Ishikawa (cell line): ENCODE measurements at regions not wholly inside any gene's neighbourhood (a gene's known extent, or its start where the extent isn't known, plus 50 kb on each side); places are given as distances from the start of the nearest gene placed in this dataset.

Experiments
- CEBPB ChIP-seq: IDR thresholded peaks from 2 replicates; pipeline ENCODE4 v1.6.1; 2012
- CREB1 ChIP-seq: IDR thresholded peaks from 2 replicates; pipeline ENCODE4 v1.6.1; 2012; ENCODE audit warnings: low read depth
- EGR1 ChIP-seq: IDR thresholded peaks from 2 replicates; pipeline ENCODE4 v1.6.1; 2012
- EP300 ChIP-seq: IDR thresholded peaks from 2 replicates; pipeline ENCODE4 v1.6.1; 2012; ENCODE audit warnings: borderline replicate concordance
- FOXM1 ChIP-seq: IDR thresholded peaks from 2 replicates; pipeline ENCODE4 v1.6.1; 2012; ENCODE audit warnings: low read depth, borderline replicate concordance
- NFIC ChIP-seq: IDR thresholded peaks from 2 replicates; pipeline ENCODE4 v1.6.1; 2012
- RAD21 ChIP-seq: IDR thresholded peaks from 2 replicates; pipeline ENCODE4 v1.6.1; 2012; ENCODE audit warnings: low read depth
- TAF1 ChIP-seq: IDR thresholded peaks from 2 replicates; pipeline ENCODE4 v1.6.1; 2012; ENCODE audit warnings: low read depth, mild to moderate bottlenecking
- TCF12 ChIP-seq: IDR thresholded peaks from 2 replicates; pipeline ENCODE4 v1.6.1; 2012; ENCODE audit warnings: low read depth
- TEAD4 ChIP-seq: IDR thresholded peaks from 2 replicates; pipeline ENCODE4 v1.6.1; 2012
- YY1 ChIP-seq: IDR thresholded peaks from 2 replicates; pipeline ENCODE4 v1.6.1; 2012; ENCODE audit warnings: low read depth
- ZBTB7A ChIP-seq: IDR thresholded peaks from 2 replicates; pipeline ENCODE4 v1.6.1; 2012; ENCODE audit warnings: low read depth
- TF ChIP-seq, protein P1 (sequence below): IDR thresholded peaks from 2 replicates; pipeline ENCODE4 v1.6.1; 2012; ENCODE audit warnings: low read depth, mild to moderate bottlenecking
- TF ChIP-seq, protein P2 (sequence below): IDR thresholded peaks from 2 replicates; pipeline ENCODE4 v1.6.1; 2012
- TF ChIP-seq, protein P3 (sequence below): IDR thresholded peaks from 2 replicates; pipeline ENCODE4 v1.6.1; 2012

DNA sequence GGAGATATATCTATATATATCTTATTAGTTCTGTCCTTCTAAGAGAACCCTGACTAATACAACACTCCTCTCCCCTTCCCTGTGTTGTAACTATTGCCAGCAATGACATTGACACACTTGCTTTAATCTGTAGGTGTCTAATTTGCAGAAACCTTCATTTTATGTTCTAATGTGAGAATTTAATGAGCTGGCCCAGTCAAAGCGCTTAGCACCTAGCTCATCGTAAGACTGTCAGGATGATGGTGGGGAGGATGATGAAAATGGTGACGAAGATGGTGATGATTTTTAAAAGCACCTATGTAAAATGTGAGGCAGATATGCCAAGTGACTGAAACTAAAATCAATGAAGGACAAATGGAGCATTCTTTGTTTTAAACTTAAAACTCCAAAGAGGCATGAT, 183.8 kb downstream of the DHX15 start:
- TF ChIP-seq CREB1 (no peak), NFIC (no peak), EP300 (no peak), ZBTB7A (no peak), YY1 (no peak), FOXM1 (no peak), TAF1 (no peak), CEBPB (no peak), TCF12 (no peak), RAD21 (no peak)
- TF ChIP-seq, protein P1, sequence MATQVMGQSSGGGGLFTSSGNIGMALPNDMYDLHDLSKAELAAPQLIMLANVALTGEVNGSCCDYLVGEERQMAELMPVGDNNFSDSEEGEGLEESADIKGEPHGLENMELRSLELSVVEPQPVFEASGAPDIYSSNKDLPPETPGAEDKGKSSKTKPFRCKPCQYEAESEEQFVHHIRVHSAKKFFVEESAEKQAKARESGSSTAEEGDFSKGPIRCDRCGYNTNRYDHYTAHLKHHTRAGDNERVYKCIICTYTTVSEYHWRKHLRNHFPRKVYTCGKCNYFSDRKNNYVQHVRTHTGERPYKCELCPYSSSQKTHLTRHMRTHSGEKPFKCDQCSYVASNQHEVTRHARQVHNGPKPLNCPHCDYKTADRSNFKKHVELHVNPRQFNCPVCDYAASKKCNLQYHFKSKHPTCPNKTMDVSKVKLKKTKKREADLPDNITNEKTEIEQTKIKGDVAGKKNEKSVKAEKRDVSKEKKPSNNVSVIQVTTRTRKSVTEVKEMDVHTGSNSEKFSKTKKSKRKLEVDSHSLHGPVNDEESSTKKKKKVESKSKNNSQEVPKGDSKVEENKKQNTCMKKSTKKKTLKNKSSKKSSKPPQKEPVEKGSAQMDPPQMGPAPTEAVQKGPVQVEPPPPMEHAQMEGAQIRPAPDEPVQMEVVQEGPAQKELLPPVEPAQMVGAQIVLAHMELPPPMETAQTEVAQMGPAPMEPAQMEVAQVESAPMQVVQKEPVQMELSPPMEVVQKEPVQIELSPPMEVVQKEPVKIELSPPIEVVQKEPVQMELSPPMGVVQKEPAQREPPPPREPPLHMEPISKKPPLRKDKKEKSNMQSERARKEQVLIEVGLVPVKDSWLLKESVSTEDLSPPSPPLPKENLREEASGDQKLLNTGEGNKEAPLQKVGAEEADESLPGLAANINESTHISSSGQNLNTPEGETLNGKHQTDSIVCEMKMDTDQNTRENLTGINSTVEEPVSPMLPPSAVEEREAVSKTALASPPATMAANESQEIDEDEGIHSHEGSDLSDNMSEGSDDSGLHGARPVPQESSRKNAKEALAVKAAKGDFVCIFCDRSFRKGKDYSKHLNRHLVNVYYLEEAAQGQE, result no peak
- TF ChIP-seq, protein P2, sequence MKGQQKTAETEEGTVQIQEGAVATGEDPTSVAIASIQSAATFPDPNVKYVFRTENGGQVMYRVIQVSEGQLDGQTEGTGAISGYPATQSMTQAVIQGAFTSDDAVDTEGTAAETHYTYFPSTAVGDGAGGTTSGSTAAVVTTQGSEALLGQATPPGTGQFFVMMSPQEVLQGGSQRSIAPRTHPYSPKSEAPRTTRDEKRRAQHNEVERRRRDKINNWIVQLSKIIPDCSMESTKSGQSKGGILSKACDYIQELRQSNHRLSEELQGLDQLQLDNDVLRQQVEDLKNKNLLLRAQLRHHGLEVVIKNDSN, result no peak
- TF ChIP-seq, protein P3, sequence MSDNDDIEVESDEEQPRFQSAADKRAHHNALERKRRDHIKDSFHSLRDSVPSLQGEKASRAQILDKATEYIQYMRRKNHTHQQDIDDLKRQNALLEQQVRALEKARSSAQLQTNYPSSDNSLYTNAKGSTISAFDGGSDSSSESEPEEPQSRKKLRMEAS, result no peak

DNA sequence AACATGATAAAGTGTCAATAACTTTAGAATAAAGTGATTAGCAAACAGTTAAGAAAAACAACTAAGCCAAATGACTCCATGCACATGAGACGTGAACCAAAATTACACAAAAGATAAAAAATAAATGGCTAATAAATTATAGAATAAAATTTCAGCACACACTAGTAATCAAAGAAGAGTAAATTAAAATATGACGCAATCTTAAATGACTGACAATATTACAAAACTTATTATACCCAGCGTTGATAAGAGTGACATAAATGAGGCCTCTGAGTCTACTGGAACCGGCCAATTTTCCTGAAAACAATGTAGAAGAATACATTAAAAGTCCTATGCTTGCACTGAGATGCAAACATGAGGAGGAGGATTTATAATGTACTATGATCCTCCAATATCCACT, 187.4 kb downstream of the DHX15 start:
- TF ChIP-seq TCF12, result no peak
- TF ChIP-seq EGR1, result no peak
- no peak for TF ChIP-seq CREB1
- TF ChIP-seq RAD21, result no peak
- TF ChIP-seq EP300, result no peak
- TF ChIP-seq NFIC, result no peak
- TF ChIP-seq, protein P1, result no peak
- no peak for TF ChIP-seq FOXM1
- no peak for TF ChIP-seq YY1
- no peak for TF ChIP-seq ZBTB7A
- no peak for TF ChIP-seq CEBPB
- TF ChIP-seq, protein P2, result no peak
- no peak for TF ChIP-seq TEAD4
- TF ChIP-seq, protein P3, result no peak
- TF ChIP-seq TAF1, result no peak

DNA sequence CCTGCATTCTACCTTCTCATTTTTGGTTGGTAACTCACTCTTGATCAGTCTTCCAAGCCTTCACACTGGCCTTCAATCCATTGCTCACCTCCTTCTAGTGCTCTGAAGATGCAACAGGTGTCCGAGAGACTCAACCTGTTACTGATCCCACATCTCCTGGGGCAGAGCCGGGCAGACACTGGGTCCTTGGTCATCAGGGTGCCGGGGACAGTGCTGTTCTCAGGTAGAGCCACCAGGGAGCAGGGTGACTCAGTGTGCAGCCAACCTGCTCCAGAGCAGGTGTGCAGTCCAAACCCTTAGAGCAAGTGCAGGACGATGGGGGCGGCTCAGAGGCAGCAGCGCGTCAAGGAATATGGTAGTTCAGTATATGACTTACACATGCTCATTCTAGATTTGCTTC, 188.4 kb downstream of the DHX15 start:
- TF ChIP-seq TCF12 (no peak), RAD21 (peak; percentile 19; the same call in 1 of the 2 replicates), TEAD4 (no peak)

DNA sequence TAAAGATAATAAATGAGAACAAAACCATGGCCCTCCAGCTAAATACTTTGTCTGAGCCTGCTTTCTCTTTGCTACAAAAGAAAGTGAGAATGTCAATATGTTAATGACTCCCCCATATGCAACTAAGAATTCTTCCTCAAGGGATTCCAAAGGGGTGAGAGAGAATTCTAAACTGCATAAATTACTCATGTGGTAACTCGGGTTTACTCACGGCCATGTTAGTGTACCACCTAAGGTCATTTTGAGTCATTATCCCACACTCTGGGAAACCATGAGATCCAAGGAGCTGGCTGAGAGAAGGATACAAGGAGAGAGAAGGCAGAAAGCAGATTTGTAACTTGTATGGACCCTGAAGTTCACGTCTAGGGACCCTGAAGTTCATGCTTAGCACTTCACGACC, 190.3 kb downstream of the DHX15 start:
- TF ChIP-seq RAD21 (no peak), CREB1 (no peak), YY1 (no peak), EGR1 (no peak), EP300 (no peak), CEBPB (no peak), TCF12 (no peak), TEAD4 (no peak), ZBTB7A (no peak), TAF1 (no peak), FOXM1 (no peak)
- TF ChIP-seq, protein P2, result no peak
- TF ChIP-seq, protein P3, result no peak
- TF ChIP-seq, protein P1, result no peak
